Erythroblast (primary cell): ENCODE measurements at regions not wholly inside any gene's neighbourhood (a gene's known extent, or its start where the extent isn't known, plus 50 kb on each side); places are given as distances from the start of the nearest gene placed in this dataset.

Experiments
- DNase-seq, 2 experiments: peaks; one replicate each; lab custom pipeline; 2025; lab: John Stamatoyannopoulos, UW
- GATA1 ChIP-seq: IDR thresholded peaks from 2 replicates; pipeline ENCODE4 v1.6.1; 2011; ENCODE audit warnings: low read depth, mild to moderate bottlenecking, control low read depth, low read length, moderate library complexity
- POLR2A ChIP-seq: IDR thresholded peaks from 2 replicates; pipeline ENCODE4 v1.6.1; 2011; ENCODE audit warnings: mild to moderate bottlenecking, low read length

DNA sequence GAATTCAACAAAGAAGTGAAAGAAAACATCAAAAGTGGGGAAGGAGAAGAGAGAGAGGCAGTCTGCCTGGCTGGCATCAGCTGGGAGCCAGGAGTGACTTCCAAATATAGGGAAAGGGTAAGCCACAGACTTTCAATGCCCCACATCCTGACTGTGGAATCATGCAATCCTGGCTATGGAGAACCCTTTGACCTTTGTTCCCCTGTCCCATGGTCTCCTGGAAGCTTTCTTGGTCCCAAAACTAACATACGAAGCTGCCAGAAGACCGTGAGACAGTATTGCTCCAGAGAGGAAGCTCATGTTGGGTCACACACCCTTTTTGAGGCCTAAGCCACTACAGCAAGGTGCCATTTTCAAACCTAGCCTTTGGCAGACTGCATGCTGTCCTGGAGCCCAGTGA, 665.5 kb downstream of the ELAVL2 start:
- no peak for DNase-seq
- TF ChIP-seq GATA1 (no peak), POLR2A (no peak)

DNA sequence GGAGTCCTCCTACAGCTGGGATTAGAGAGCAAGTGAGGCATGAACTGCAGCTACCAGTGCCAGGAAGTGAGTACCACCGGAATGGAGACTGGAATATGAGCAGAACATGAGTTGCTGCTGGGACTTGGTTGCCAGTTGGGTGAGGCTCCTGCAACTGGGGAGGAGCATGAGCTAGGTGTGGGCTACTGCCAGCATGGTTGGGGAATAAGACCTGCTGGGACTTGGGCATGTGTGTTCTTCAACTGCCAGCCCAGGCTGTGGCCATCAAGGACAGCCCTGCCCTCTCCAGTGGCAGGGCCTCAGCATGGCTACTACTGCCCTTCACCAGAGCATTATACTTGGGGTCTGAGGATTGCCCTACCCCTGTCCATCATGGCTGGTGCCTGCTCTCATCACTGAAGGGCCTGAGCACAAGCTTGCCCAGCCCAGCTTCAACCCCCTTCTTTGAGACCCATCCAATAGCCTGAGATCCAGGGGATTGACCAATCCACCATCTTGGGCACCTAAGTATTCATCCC, 665.0 kb downstream of the ELAVL2 start:
- TF ChIP-seq POLR2A = no peak
- TF ChIP-seq GATA1 = no peak
- DNase-seq = no peak

DNA sequence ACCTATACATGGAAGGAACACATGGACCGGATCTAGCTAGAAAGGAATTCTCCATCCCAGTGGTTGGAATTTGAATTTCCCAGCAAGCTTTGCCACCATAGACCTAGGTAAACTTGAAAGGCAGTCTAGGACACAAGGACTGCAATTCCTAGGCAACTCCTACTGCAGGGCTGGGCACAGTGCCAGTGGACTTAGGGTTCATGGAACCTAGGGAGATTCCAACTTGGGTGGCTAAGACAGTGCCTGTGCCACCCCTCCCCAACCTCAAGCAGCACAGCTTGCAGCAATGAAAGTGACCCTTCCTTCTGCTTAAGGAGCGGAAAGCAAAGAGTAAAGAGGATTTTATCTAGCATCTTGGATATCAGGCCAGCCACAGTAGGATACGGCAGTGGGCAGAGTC, 663.3 kb downstream of the ELAVL2 start:
- TF ChIP-seq POLR2A = no peak
- no peak for TF ChIP-seq GATA1
- no peak for DNase-seq

DNA sequence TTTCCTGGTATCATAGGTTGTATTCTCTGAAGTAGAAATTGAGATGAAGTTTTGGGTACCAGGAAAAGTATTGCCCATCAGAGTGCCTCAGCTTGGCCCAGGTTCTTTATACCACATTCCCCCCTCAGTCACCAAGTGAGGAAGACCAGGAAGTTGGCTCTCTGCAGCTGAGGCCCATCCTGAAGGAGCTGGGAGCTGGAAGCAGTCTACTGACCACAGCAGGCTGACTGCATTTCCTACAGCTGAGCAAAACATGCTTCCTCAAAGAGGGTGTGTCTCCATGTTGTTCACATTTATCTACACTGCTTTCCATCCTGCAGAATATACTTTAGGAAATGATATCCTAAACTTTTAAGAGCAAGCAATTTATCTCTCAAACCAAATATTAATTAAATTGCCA, 654.6 kb downstream of the ELAVL2 start:
- TF ChIP-seq POLR2A = no peak
- no peak for TF ChIP-seq GATA1
- no peak for DNase-seq

DNA sequence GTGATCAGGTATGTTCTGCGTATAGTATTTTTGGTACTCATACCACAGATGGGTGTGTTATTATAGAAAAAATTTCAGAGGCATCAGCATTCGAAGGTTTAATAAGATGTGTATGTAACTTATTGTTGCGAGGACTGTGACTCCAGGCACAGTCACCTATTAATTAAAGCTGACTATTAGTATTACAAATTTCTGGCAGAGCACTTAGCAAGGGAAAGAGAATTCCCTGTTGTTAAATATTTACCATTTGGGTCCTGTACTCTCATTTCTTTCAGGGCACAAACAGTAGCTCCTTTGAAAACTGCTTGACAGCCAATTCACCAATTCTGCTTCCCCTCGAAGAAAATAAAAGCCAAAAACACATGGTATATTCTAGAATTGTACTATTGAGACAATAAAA, 653.8 kb downstream of the ELAVL2 start:
- DNase-seq = no peak
- no peak for TF ChIP-seq POLR2A
- TF ChIP-seq GATA1 = no peak

DNA sequence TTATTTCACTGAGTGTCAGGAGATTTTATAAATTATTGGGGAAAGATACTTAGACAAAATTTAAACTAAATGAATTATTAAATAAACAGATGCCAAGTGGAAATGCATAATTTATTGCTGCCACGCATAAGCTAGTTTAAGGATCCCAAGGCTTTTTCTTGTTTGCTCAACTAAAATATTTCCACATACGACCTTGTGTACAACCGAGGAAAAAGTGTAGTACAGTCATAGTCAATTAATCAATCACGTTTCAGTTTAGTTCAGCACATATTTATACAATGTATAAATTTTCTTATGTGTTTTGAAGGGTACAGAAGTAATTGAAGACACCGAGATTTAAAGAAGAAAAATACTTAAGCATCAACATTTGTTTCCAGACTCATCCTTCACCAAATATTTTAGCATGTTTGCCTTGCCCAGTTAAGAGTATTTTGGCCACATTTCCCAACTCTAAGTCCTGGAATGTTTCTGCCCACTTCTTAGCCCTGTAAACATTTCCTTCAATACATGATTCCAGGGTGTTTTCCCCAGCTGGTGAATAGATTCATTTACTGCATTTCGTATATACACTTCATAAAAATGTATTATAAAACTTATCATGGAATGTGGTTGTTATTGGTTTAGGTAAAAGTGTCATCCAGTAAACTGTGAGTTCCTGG, 652.9 kb downstream of the ELAVL2 start:
- no peak for DNase-seq
- TF ChIP-seq POLR2A = no peak
- no peak for TF ChIP-seq GATA1

DNA sequence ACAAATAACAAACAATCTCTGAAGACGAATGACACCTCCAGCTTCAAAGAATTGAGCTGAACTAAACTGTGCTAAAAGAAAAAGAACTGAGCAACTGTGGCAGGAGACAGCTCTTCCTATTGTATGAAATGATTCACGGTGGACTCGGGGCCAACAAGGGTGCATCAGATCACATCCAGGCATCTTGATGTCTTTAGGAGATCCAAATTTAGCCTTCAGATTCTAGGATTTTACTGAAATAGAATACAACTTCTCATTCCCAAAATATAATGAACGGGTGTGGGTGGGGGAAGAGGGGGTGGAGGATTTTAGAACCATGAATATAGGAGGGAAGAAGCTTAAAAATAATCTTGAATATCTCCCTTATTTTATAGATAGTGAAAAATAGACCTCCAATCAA, 631.8 kb downstream of the ELAVL2 start:
- no peak for TF ChIP-seq GATA1
- no peak for TF ChIP-seq POLR2A
- no peak for DNase-seq

DNA sequence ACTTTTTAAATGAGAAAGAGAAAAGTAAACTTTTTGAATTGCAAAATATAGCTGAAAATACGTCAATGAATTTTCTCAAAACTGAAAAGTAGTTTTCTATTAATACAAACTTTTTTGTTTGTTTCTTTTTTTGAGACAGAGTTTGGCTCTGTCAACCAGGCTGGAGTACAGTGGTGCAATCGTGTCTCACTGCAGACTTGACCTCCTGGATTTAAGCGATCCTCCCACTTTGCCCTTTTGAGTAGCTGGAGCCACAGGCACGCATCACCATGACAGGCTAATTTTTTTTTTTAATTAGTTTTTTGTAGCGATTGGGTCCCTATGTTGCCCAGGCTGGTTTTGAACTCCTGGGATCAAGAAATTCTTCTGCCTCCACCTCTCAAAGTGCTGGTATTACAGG, 610.4 kb downstream of the ELAVL2 start:
- TF ChIP-seq POLR2A (no peak), GATA1 (no peak)
- DNase-seq = no peak

DNA sequence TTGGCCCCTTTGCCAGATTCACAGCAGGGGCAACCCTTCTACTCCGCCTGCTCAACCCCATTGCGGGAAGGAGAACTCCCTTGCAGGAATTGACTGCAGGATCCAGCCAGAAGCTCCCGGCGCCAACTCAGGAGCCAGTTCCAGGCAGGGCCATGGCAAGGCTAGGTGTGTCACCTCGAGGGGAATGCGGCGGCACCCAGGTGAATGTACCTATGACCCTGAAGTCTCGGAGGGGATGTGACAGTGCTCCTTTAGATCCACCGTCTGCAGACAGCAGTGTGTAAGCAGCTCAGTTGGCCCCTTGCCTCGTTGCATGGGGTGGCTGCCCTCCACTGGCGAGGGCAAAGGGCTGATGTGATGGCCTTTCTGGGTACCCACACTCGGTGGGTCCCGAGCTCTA, 606.6 kb downstream of the ELAVL2 start:
- DNase-seq = no peak
- TF ChIP-seq POLR2A (no peak), GATA1 (no peak)

DNA sequence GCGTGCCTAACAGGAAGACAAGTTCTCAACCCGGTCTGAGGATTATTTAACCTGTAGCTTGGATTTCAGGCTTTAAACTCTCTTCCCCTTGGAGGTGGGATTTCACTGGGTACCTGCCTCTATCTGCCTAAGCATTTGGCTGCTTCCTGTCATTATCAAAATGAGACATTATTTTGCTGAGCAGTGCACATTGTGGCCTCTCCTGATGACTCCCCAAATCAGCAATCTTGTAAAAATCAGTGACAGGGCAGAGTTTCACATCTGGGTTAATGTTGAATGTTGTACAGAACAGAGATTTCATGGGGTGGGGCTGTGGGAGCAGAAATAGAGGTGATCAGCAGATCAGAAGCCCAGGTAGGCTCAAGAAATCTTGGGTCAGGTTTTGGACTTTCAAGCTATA, 605.9 kb downstream of the ELAVL2 start:
- TF ChIP-seq GATA1 (no peak), POLR2A (no peak)
- no peak for DNase-seq

DNA sequence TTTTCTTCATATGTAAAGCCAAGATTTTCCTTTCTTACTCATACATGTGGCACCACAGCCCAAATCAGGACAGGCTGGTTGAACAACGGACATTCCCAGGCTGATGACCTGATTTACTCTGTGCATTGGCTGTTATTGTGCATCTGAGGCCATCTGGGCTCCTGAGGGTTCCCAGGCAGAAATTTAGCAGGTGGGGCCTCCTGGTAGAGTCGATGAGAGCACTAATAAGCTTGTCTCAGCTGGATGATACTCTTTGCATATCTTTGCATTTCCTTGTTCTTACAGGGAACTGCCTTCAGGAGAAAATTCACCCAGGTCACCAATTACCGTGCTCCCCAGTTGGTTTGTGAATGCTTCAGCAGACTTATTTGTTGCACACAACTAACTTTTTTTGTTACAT, 605.1 kb downstream of the ELAVL2 start:
- no peak for DNase-seq
- TF ChIP-seq GATA1 (no peak), POLR2A (no peak)

DNA sequence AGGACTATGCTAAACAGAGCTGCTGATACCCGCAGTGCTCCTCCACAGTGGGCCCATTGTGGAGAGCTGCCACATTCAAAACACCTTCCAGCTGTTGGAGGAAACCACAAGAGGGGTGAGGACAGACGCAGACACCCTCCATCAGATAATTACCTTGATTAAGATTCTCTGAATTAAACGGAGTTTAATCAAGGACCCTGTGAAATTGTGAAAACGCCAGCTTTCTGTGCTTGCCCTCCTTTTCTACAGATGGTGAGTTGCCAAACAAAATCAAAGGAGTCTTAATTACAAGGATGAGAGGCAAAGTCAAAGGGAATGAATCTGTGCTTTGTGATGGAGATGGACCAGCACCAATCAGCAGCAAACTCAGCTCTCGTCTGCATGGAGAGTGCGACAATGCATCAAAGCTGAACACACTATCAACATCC, 596.1 kb downstream of the ELAVL2 start:
- TF ChIP-seq GATA1 (no peak), POLR2A (no peak)
- DNase-seq = no peak

DNA sequence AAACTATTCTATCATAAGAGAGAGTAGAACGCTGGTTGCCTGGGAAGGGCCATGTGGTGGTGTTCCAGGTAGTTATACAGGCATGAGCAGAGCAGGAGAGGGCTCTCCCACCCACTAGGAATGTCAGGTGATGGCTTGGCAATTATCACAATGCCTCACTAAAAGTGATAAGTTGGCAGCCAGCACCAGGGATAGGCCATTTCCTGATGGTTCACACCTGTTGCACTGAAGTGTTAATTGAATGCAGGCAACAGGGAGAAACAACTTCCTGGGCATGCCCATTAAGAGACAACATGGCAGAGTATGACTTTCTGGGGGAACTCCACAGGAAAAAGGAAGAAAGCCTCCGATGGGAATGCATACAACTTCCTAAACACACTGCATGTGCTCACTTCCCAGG, 593.2 kb downstream of the ELAVL2 start:
- TF ChIP-seq GATA1 (no peak), POLR2A (no peak)
- no peak for DNase-seq

DNA sequence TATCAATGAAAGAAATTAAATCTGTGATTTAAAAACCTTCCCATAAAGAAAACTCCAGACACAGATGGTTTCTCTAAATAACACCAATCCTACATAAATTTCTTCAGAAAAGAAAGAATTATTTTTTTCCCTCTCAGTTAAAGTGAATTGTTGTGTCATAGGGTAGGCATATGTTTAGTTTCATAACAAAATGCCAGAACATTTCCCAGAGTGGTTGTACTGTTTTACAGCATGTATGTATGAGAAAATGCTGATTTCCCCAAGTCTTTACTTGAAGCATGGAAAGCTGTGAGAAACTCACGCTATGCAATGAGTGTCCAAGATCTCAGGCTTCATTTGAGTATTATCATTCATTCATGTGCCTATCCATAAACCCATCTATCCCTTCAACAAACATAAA, 582.5 kb downstream of the ELAVL2 start:
- no peak for TF ChIP-seq POLR2A
- TF ChIP-seq GATA1 = no peak
- no peak for DNase-seq

DNA sequence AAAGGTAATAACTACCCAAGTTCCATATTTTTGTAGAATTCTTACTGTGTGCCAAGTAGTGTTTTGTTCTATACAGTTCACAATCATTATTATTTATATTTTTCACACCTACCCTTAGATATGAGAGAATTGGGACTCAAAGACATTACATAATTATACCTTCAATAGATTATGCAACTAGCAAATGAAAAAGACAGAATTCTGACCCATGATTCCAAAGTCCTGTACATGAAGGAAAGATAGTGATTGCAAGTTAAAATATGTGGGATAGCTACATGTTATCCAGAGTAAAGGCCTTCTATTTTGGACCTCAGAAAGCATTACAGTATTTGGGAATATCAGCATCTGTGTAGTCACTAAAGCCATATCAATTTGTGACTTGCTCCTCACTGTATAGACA, 581.0 kb downstream of the ELAVL2 start:
- TF ChIP-seq POLR2A = no peak
- TF ChIP-seq GATA1 = no peak
- DNase-seq = no peak
